ENCODE measurements at regions not wholly inside any gene's neighbourhood (a gene's known extent, or its start where the extent isn't known, plus 50 kb on each side); places are given as distances from the start of the nearest gene placed in this dataset.
"Not testable (repeated sequence)": the region's sequence is repeated elsewhere in the genome, so short reads cannot be mapped to it uniquely, and the experiment has no call there.

DNA sequence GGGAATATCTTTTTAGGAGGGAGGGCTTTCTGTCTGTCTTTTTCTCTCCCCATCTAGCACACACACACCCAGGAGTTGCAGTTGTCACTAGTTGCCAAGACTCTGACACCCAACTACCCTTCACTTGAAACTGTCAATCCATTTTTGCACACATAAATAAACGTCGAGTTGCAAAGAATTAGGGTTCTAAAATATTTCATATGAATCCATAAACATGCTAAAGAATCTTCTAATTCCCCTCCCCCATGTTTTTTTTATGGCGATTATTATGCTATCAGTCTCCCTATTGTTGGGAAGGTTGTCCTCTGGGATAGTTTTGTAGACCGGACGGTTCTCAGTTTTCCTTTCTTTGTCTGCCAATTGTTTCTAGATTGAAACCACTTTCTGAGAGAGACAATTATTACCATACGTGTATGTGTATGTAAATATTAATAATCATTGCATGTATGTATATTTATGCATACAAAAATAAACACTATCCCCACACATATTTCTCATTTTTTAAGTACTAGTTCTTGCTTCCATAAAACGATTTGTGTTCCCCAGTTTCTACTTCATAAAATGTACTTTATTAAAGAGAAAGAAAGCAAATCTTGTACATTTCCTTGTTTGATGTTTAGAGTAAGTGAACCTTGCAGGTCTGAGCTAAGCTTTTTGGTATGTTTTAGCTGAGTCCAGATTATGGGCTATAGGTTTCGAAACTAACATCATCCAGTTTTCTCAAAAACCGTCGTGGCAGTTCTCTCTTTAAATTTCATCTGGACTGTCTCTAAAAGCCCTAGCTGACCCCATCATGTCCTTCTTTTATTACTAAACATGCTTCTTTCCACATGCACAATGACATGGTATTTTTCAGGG lies 165.0 kb upstream of the MPDZ start:
- TF ChIP-seq CTCF (IDR thresholded peaks at IDR 0.05; ENCODE audit: low read depth, low read length): no peak
- DNase-seq (ENCODE audit: extremely low read depth, low read depth): no peak

DNA sequence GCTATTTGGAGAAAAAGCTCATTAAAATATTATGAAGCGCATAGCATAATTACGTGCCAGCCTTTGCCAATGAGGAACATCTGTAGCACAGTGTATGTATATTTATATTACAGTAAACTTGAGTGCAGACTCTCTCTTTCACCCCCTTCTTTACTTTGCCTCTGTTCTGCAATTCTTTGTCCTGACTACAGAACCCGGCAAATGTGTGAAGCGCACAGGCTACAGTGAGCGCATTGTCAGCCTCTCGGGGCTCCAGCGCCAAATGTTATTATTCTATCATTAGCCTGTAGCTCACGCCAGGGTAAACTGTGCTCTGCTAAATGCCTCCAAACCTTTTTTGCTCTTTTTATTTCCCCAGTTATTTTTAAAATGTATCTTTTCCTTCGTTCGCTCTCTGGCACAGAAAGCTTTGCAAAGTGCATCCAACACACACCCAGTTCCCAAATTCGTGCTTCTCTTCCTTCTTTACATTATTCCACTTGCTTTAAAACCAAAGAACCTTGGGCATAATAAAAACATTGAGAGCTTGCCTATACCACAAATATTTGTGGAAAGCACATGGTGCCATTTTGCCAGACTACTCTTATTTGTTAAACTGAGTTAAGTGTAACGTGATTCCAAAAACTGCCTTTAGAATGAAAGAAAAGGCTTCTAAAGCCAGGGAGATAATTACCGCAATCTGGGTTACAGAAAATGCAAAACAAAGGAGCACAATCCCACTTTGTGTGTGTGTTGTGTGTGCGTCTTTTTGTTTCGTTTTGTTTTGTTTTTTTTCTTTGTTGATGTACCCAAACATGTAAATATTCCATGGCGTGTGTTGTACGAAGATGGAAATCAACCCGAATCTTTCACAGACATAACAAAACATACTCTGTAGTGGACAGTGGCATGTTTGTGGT lies 164.1 kb upstream of the MPDZ start:
- no peak for TF ChIP-seq CTCF (IDR thresholded peaks at IDR 0.05; ENCODE audit: low read depth, low read length)
- DNase-seq (ENCODE audit: extremely low read depth, low read depth): no peak

- no peak for TF ChIP-seq CTCF (IDR thresholded peaks at IDR 0.05; ENCODE audit: low read depth, low read length)
- no peak for DNase-seq (ENCODE audit: extremely low read depth, low read depth)
These were observed 160.4 kb upstream of the MPDZ start for GRCh38 chr9:13439685-13440476.

- no peak for DNase-seq (ENCODE audit: extremely low read depth, low read depth)
- TF ChIP-seq CTCF (IDR thresholded peaks at IDR 0.05; ENCODE audit: low read depth, low read length): no peak
These were observed 158.4 kb upstream of the MPDZ start for GRCh38 chr9:13437866-13438265.

DNA sequence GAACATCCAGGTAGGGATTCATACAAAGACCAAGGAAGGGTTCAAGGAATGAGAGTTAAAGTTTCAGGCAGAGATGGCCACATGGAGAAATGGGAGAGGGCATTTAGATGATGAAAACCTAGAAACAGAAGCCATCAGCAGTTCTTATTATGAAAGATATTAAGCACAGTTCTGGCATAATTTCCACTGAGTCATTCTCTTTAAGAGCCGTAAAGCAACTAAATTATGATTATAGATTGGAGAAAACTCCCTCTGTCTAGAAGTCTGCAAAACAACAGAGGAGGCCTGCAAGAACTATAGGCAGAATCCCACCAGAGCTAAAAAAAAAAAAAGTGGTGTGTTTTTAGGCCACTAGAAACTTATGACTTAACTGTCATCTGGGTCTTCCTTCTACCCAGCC lies 157.1 kb upstream of the MPDZ start:
- DNase-seq (ENCODE audit: extremely low read depth, low read depth): no peak
- TF ChIP-seq CTCF (IDR thresholded peaks at IDR 0.05; ENCODE audit: low read depth, low read length): no peak

- DNase-seq (ENCODE audit: extremely low read depth, low read depth): not testable (repeated sequence)
These were observed 154.0 kb upstream of the MPDZ start for GRCh38 chr9:13433453-13433852.

- TF ChIP-seq CTCF (IDR thresholded peaks at IDR 0.05; ENCODE audit: low read depth, low read length): no peak
- no peak for DNase-seq (ENCODE audit: extremely low read depth, low read depth)
These were observed 153.4 kb upstream of the MPDZ start for GRCh38 chr9:13432904-13433303.

Measured in AG09319 (cell line).